ENCODE measurements at regions not wholly inside any gene's neighbourhood (a gene's known extent, or its start where the extent isn't known, plus 50 kb on each side); places are given as distances from the start of the nearest gene placed in this dataset.

DNA sequence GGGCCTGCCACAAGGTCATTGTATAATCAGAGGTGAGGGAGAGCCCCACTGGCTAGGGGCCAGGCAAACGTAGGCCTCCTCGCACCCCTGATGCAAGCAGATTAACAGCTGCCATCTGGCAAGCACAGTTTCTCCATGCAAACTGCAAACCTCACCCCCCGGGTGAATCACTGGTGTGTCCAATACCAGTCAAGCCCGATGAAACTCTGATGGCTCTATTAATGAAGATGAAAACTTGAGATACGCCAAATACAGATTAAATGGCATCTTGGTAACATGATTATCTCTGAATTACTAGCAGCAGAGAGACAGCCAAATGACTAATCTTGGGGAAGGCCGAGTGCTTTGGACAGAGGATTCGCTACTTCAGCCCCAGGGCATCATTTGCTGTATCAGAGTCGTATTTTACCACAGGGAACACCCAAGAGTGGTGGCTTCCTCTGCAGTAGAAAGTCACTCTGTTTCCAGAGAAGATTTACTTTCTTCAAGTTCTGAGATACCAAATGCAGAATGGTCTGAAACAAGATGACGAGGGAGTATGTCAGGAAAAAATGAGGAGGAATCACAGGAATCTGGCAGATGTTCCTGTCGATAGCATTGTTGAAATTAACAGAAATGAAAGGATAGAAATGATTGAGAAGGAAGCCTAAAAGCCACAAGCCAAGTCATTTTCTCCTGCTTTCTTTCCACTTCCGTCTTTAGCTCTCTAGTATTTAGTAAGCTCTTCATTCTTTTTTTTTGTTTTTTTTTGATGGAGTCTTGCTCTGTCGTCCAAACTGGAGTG, 96.2 kb upstream of the NR2F2 start:
- DNase-seq (ENCODE audit: low spot score): no peak
- no peak for TF ChIP-seq EZH2 (IDR thresholded peaks at IDR 0.05; ENCODE audit: low read depth, unreplicated experiment)
- TF ChIP-seq, protein P1, sequence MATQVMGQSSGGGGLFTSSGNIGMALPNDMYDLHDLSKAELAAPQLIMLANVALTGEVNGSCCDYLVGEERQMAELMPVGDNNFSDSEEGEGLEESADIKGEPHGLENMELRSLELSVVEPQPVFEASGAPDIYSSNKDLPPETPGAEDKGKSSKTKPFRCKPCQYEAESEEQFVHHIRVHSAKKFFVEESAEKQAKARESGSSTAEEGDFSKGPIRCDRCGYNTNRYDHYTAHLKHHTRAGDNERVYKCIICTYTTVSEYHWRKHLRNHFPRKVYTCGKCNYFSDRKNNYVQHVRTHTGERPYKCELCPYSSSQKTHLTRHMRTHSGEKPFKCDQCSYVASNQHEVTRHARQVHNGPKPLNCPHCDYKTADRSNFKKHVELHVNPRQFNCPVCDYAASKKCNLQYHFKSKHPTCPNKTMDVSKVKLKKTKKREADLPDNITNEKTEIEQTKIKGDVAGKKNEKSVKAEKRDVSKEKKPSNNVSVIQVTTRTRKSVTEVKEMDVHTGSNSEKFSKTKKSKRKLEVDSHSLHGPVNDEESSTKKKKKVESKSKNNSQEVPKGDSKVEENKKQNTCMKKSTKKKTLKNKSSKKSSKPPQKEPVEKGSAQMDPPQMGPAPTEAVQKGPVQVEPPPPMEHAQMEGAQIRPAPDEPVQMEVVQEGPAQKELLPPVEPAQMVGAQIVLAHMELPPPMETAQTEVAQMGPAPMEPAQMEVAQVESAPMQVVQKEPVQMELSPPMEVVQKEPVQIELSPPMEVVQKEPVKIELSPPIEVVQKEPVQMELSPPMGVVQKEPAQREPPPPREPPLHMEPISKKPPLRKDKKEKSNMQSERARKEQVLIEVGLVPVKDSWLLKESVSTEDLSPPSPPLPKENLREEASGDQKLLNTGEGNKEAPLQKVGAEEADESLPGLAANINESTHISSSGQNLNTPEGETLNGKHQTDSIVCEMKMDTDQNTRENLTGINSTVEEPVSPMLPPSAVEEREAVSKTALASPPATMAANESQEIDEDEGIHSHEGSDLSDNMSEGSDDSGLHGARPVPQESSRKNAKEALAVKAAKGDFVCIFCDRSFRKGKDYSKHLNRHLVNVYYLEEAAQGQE (IDR thresholded peaks at IDR 0.05; ENCODE audit: unreplicated experiment): no peak
- Mint-ChIP-seq H3K36me3 (ENCODE audit: low read depth) (no peaks in the 10 kb centered on the region), H3K27ac (no peak overlapping the region), H3K27me3 (ENCODE audit: insufficient read depth, low read depth, poor library complexity) (no peaks in the 10 kb centered on the region), H3K4me1 (peaks cover 23% of the 10 kb centered on the region; the same call in 2 of the 3 replicates), H3K9me3 (no peaks in the 10 kb centered on the region), H3K4me3 (no peak overlapping the region)
- Histone ChIP-seq H3K9me2 (ENCODE audit: insufficient read depth) (no peaks in the 10 kb centered on the region), H3K27ac (ENCODE audit: low read depth) (no peak overlapping the region), H3K4me3 (no peak overlapping the region), H3K4me2 (no peak overlapping the region), H3K4me1 (ENCODE audit: insufficient read depth) (peaks cover 19% of the 10 kb centered on the region; the same call in 1 of the 2 replicates), H2AFZ (no peak overlapping the region), H3F3A (replicated peaks; ENCODE audit: low read depth) (no peaks in the 10 kb centered on the region), H3K36me3 (ENCODE audit: insufficient read depth) (no peaks in the 10 kb centered on the region), H3K79me2 (replicated peaks; ENCODE audit: insufficient read depth) (no peaks in the 10 kb centered on the region), H3K27me3 (ENCODE audit: insufficient read depth) (no peaks in the 10 kb centered on the region), H4K20me1 (replicated peaks; ENCODE audit: insufficient read depth) (no peaks in the 10 kb centered on the region)
- no peak for ATAC-seq

DNA sequence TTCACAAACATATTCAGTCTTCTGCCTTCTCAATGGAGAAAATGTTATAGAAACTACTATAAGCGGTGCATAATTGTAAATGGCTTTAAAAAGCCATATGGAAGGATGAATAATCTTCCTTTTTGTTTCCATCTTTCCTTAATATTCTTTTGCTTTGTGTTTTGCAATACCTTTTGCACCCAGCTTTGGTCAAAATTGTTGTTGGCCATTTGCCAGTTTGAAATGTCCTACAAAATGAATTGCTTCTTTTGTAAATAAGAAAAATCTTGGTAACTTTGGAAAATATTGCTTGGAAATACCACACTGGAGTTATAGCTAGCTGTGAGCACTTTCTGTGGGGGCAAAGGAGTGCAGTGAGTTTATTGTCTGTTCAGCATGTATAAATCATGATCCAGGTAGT, 93.5 kb upstream of the NR2F2 start:
- no peaks in the 10 kb centered on the region for H4K20me1 ChIP-seq (replicated peaks; ENCODE audit: insufficient read depth)
- H3F3A ChIP-seq (replicated peaks; ENCODE audit: low read depth): no peaks in the 10 kb centered on the region
- no peak overlapping the region for H3K4me3 Mint-ChIP-seq
- no peak overlapping the region for H3K4me3 ChIP-seq
- no peaks in the 10 kb centered on the region for H3K27me3 ChIP-seq (ENCODE audit: insufficient read depth)
- H3K79me2 ChIP-seq (replicated peaks; ENCODE audit: insufficient read depth): no peaks in the 10 kb centered on the region
- H3K27ac Mint-ChIP-seq: no peak overlapping the region
- H3K4me1 ChIP-seq (ENCODE audit: insufficient read depth): peaks cover 7% of the 10 kb centered on the region; the same call in 1 of the 2 replicates
- ATAC-seq: no peak
- H3K9me2 ChIP-seq (ENCODE audit: insufficient read depth): no peaks in the 10 kb centered on the region
- H3K36me3 Mint-ChIP-seq (ENCODE audit: low read depth): no peaks in the 10 kb centered on the region
- no peaks in the 10 kb centered on the region for H3K9me3 Mint-ChIP-seq
- H3K4me1 Mint-ChIP-seq: peaks cover 10% of the 10 kb centered on the region; the same call in 2 of the 3 replicates
- no peak overlapping the region for H2AFZ ChIP-seq
- no peak for DNase-seq (ENCODE audit: low spot score)
- H3K27me3 Mint-ChIP-seq (ENCODE audit: insufficient read depth, low read depth, poor library complexity): no peaks in the 10 kb centered on the region
- no peaks in the 10 kb centered on the region for H3K36me3 ChIP-seq (ENCODE audit: insufficient read depth)
- no peak overlapping the region for H3K27ac ChIP-seq (ENCODE audit: low read depth)
- H3K4me2 ChIP-seq: no peak overlapping the region
- no peak for TF ChIP-seq POLR2AphosphoS5 (IDR thresholded peaks at IDR 0.05; ENCODE audit: low read depth)
- TF ChIP-seq, protein P2, sequence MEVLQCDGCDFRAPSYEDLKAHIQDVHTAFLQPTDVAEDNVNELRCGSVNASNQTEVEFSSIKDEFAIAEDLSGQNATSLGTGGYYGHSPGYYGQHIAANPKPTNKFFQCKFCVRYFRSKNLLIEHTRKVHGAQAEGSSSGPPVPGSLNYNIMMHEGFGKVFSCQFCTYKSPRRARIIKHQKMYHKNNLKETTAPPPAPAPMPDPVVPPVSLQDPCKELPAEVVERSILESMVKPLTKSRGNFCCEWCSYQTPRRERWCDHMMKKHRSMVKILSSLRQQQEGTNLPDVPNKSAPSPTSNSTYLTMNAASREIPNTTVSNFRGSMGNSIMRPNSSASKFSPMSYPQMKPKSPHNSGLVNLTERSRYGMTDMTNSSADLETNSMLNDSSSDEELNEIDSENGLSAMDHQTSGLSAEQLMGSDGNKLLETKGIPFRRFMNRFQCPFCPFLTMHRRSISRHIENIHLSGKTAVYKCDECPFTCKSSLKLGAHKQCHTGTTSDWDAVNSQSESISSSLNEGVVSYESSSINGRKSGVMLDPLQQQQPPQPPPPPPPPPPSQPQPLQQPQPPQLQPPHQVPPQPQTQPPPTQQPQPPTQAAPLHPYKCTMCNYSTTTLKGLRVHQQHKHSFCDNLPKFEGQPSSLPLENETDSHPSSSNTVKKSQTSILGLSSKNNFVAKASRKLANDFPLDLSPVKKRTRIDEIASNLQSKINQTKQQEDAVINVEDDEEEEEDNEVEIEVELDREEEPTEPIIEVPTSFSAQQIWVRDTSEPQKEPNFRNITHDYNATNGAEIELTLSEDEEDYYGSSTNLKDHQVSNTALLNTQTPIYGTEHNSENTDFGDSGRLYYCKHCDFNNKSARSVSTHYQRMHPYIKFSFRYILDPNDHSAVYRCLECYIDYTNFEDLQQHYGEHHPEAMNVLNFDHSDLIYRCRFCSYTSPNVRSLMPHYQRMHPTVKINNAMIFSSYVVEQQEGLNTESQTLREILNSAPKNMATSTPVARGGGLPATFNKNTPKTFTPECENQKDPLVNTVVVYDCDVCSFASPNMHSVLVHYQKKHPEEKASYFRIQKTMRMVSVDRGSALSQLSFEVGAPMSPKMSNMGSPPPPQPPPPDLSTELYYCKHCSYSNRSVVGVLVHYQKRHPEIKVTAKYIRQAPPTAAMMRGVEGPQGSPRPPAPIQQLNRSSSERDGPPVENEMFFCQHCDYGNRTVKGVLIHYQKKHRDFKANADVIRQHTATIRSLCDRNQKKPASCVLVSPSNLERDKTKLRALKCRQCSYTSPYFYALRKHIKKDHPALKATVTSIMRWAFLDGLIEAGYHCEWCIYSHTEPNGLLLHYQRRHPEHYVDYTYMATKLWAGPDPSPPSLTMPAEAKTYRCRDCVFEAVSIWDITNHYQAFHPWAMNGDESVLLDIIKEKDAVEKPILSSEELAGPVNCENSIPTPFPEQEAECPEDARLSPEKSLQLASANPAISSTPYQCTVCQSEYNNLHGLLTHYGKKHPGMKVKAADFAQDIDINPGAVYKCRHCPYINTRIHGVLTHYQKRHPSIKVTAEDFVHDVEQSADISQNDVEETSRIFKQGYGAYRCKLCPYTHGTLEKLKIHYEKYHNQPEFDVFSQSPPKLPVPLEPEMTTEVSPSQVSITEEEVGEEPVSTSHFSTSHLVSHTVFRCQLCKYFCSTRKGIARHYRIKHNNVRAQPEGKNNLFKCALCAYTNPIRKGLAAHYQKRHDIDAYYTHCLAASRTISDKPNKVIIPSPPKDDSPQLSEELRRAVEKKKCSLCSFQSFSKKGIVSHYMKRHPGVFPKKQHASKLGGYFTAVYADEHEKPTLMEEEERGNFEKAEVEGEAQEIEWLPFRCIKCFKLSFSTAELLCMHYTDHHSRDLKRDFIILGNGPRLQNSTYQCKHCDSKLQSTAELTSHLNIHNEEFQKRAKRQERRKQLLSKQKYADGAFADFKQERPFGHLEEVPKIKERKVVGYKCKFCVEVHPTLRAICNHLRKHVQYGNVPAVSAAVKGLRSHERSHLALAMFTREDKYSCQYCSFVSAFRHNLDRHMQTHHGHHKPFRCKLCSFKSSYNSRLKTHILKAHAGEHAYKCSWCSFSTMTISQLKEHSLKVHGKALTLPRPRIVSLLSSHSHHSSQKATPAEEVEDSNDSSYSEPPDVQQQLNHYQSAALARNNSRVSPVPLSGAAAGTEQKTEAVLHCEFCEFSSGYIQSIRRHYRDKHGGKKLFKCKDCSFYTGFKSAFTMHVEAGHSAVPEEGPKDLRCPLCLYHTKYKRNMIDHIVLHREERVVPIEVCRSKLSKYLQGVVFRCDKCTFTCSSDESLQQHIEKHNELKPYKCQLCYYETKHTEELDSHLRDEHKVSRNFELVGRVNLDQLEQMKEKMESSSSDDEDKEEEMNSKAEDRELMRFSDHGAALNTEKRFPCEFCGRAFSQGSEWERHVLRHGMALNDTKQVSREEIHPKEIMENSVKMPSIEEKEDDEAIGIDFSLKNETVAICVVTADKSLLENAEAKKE (CRISPR knock-in tag; IDR thresholded peaks at IDR 0.05): no peak
- TF ChIP-seq NANOG (IDR thresholded peaks at IDR 0.05; ENCODE audit: borderline replicate concordance): no peak
- TF ChIP-seq, protein P1 (IDR thresholded peaks at IDR 0.05; ENCODE audit: unreplicated experiment): no peak
- TF ChIP-seq EZH2phosphoT487 (IDR thresholded peaks at IDR 0.05; ENCODE audit: unreplicated experiment): no peak
- no peak for TF ChIP-seq EZH2 (IDR thresholded peaks at IDR 0.05; ENCODE audit: low read depth, unreplicated experiment)
- no peak for TF ChIP-seq ZNF114 (CRISPR knock-in tag; IDR thresholded peaks at IDR 0.05)
